HepG2 (cell line): ENCODE measurements at regions not wholly inside any gene's neighbourhood (a gene's known extent, or its start where the extent isn't known, plus 50 kb on each side); places are given as distances from the start of the nearest gene placed in this dataset.

ENCODE experiments used
- HDAC2 ChIP-seq: sonication (generic); formaldehyde crosslinking; IDR thresholded peaks from 2 replicates; pipeline ENCODE4 v1.4.0; 2020; ENCODE audit warnings: missing genetic modification reagents
- MAFG ChIP-seq: sonication (generic); formaldehyde crosslinking; IDR thresholded peaks from 2 replicates; pipeline ENCODE4 v1.5.1; 2020; ENCODE audit warnings: mild to moderate bottlenecking, missing genetic modification reagents
- MLLT10 ChIP-seq: sonication (generic); formaldehyde crosslinking; IDR thresholded peaks from 2 replicates; pipeline ENCODE4 v1.4.0; 2020; ENCODE audit warnings: missing genetic modification reagents
- MYNN ChIP-seq: sonication (generic); formaldehyde crosslinking; IDR thresholded peaks from 2 replicates; pipeline ENCODE4 v1.4.0; 2020; ENCODE audit warnings: mild to moderate bottlenecking, low read depth, missing genetic modification reagents
- RBAK ChIP-seq: sonication (generic); formaldehyde crosslinking; IDR thresholded peaks from 2 replicates; pipeline ENCODE4 v1.5.1; 2020; ENCODE audit warnings: mild to moderate bottlenecking, missing genetic modification reagents
- RCOR2 ChIP-seq: IDR thresholded peaks from 2 replicates; pipeline ENCODE4 v1.6.1; 2016; ENCODE audit warnings: missing biosample characterization, missing genetic modification reagents
- RXRB ChIP-seq: IDR thresholded peaks from 2 replicates; pipeline ENCODE4 v1.6.1; 2016; ENCODE audit warnings: borderline replicate concordance, missing genetic modification reagents, missing compliant biosample characterization
- SALL1 ChIP-seq: sonication (generic); formaldehyde crosslinking; IDR thresholded peaks from 2 replicates; pipeline ENCODE4 v1.8.0; 2022; ENCODE audit warnings: mild to moderate bottlenecking, missing genetic modification reagents
- STAT5B ChIP-seq: sonication (generic); formaldehyde crosslinking; IDR thresholded peaks from 2 replicates; pipeline ENCODE4 v1.4.0; 2020; ENCODE audit warnings: missing genetic modification reagents
- TBX2 ChIP-seq: sonication (generic); formaldehyde crosslinking; IDR thresholded peaks from 2 replicates; pipeline ENCODE4 v1.5.0; 2020; ENCODE audit warnings: missing genetic modification reagents, mild to moderate bottlenecking, borderline replicate concordance
- THAP11 ChIP-seq: IDR thresholded peaks from 2 replicates; pipeline ENCODE4 v1.6.1; 2016; ENCODE audit warnings: missing biosample characterization, missing genetic modification reagents
- WIZ ChIP-seq: sonication (generic); formaldehyde crosslinking; IDR thresholded peaks from 2 replicates; pipeline ENCODE4 v1.5.1; 2020; ENCODE audit warnings: mild to moderate bottlenecking, missing genetic modification reagents
- XRCC5 ChIP-seq: fragments of 200-400 bp; formaldehyde crosslinking; optimal IDR thresholded peaks from 2 replicates; pipeline ENCODE3; 2017; ENCODE audit warnings: mild to moderate bottlenecking, low read length
- ZKSCAN1 ChIP-seq: fragments of 150-350 bp; IDR thresholded peaks from 2 replicates; pipeline ENCODE4 v1.6.1; 2014; ENCODE audit warnings: low read length
- ZNF296 ChIP-seq: sonication (generic); formaldehyde crosslinking; conservative IDR thresholded peaks from 2 replicates; pipeline ENCODE4 v1.5.0; 2020; ENCODE audit warnings: mild to moderate bottlenecking, missing genetic modification reagents
- ZNF768 ChIP-seq: sonication (generic); formaldehyde crosslinking; IDR thresholded peaks from 2 replicates; pipeline ENCODE4 v1.4.0; 2020; ENCODE audit warnings: missing genetic modification reagents
- ZSCAN31 ChIP-seq: sonication (generic); formaldehyde crosslinking; IDR thresholded peaks from 2 replicates; pipeline ENCODE4 v1.5.0; 2020; ENCODE audit warnings: low read depth, mild to moderate bottlenecking, missing genetic modification reagents
- TF ChIP-seq, protein P1 (sequence below): sonication (generic); formaldehyde crosslinking; IDR thresholded peaks from 2 replicates; pipeline ENCODE4 v1.4.0; 2020; ENCODE audit warnings: mild to moderate bottlenecking, missing genetic modification reagents
- TF ChIP-seq, protein P2 (sequence below): sonication (generic); formaldehyde crosslinking; IDR thresholded peaks from 2 replicates; pipeline ENCODE4; 2020; ENCODE audit warnings: missing genetic modification reagents, mild to moderate bottlenecking, borderline replicate concordance
- TF ChIP-seq, protein P3 (sequence below): IDR thresholded peaks from 2 replicates; pipeline ENCODE4 v1.6.1; 2018; ENCODE audit warnings: missing genetic modification reagents, mild to moderate bottlenecking, missing compliant biosample characterization
- TF ChIP-seq, protein P4 (sequence below): sonication (generic); formaldehyde crosslinking; IDR thresholded peaks from 2 replicates; pipeline ENCODE4 v1.4.0; 2020; ENCODE audit warnings: low read depth, mild to moderate bottlenecking, missing genetic modification reagents

DNA sequence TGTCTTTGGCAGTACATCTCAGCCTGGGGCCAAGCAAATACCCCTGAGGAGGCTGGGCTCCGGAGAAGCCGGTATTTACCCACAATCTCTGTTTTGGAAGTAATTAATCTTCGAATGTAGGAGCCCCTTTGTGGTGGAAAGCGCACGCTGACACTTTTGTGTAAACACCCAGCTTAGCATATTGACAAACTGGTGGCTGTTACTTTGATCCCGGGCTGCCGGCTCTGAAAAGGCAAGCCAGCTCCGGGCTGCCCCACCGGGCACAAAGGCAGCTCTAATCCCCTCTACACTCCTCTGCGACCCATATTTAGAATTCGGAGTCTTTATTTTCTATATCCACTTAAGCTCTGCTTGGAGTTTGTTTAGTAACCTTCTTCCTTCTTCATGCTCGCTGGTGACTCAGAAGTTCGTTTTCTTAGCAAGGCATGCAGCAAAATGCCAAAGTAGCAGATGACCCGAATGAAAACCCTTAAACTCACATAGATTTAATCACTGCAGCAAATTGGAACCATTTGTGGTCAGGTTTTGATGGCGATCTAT lies 144.0 kb upstream of the IRX3 start (continued):
- TF ChIP-seq, protein P1, sequence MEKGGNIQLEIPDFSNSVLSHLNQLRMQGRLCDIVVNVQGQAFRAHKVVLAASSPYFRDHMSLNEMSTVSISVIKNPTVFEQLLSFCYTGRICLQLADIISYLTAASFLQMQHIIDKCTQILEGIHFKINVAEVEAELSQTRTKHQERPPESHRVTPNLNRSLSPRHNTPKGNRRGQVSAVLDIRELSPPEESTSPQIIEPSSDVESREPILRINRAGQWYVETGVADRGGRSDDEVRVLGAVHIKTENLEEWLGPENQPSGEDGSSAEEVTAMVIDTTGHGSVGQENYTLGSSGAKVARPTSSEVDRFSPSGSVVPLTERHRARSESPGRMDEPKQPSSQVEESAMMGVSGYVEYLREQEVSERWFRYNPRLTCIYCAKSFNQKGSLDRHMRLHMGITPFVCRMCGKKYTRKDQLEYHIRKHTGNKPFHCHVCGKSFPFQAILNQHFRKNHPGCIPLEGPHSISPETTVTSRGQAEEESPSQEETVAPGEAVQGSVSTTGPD = peak; percentile 42; the same call in 1 of the 2 replicates
- TF ChIP-seq MAFG = no peak
- TF ChIP-seq, protein P2, sequence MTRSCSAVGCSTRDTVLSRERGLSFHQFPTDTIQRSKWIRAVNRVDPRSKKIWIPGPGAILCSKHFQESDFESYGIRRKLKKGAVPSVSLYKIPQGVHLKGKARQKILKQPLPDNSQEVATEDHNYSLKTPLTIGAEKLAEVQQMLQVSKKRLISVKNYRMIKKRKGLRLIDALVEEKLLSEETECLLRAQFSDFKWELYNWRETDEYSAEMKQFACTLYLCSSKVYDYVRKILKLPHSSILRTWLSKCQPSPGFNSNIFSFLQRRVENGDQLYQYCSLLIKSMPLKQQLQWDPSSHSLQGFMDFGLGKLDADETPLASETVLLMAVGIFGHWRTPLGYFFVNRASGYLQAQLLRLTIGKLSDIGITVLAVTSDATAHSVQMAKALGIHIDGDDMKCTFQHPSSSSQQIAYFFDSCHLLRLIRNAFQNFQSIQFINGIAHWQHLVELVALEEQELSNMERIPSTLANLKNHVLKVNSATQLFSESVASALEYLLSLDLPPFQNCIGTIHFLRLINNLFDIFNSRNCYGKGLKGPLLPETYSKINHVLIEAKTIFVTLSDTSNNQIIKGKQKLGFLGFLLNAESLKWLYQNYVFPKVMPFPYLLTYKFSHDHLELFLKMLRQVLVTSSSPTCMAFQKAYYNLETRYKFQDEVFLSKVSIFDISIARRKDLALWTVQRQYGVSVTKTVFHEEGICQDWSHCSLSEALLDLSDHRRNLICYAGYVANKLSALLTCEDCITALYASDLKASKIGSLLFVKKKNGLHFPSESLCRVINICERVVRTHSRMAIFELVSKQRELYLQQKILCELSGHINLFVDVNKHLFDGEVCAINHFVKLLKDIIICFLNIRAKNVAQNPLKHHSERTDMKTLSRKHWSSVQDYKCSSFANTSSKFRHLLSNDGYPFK = no peak
- no peak for TF ChIP-seq MYNN (CRISPR knock-in tag)
- TF ChIP-seq, protein P3, sequence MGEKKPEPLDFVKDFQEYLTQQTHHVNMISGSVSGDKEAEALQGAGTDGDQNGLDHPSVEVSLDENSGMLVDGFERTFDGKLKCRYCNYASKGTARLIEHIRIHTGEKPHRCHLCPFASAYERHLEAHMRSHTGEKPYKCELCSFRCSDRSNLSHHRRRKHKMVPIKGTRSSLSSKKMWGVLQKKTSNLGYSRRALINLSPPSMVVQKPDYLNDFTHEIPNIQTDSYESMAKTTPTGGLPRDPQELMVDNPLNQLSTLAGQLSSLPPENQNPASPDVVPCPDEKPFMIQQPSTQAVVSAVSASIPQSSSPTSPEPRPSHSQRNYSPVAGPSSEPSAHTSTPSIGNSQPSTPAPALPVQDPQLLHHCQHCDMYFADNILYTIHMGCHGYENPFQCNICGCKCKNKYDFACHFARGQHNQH (CRISPR knock-in tag) = no peak; the same call in 1 of the 2 replicates
- TF ChIP-seq STAT5B (CRISPR knock-in tag) = no peak
- TF ChIP-seq ZKSCAN1 = no peak
- TF ChIP-seq, protein P4, sequence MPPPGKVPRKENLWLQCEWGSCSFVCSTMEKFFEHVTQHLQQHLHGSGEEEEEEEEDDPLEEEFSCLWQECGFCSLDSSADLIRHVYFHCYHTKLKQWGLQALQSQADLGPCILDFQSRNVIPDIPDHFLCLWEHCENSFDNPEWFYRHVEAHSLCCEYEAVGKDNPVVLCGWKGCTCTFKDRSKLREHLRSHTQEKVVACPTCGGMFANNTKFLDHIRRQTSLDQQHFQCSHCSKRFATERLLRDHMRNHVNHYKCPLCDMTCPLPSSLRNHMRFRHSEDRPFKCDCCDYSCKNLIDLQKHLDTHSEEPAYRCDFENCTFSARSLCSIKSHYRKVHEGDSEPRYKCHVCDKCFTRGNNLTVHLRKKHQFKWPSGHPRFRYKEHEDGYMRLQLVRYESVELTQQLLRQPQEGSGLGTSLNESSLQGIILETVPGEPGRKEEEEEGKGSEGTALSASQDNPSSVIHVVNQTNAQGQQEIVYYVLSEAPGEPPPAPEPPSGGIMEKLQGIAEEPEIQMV (CRISPR knock-in tag) = no peak
- no peak for TF ChIP-seq MLLT10 (CRISPR knock-in tag)
- TF ChIP-seq RXRB = peak; percentile 41
- TF ChIP-seq ZNF768 = 0 out of 2 replicates have a peak, but pooled peaks have one; percentile 21
- TF ChIP-seq THAP11 (CRISPR knock-in tag) = no peak
- TF ChIP-seq WIZ = no peak
- no peak for TF ChIP-seq ZNF296 (CRISPR knock-in tag)
- peak; percentile 69; the same call in 1 of the 2 replicates for TF ChIP-seq HDAC2 (CRISPR knock-in tag)
- TF ChIP-seq RCOR2 = peak; percentile 58; the same call in 1 of the 2 replicates
- TF ChIP-seq TBX2 (CRISPR knock-in tag) = peak; percentile 99
- peak; percentile 87 for TF ChIP-seq SALL1
- TF ChIP-seq RBAK (CRISPR knock-in tag) = no peak
- TF ChIP-seq XRCC5 = peak; percentile 22
- no peak for TF ChIP-seq ZSCAN31 (CRISPR knock-in tag)
